ENCODE measurements at regions not wholly inside any gene's neighbourhood (a gene's known extent, or its start where the extent isn't known, plus 50 kb on each side); places are given as distances from the start of the nearest gene placed in this dataset.
"Not testable (repeated sequence)": the region's sequence is repeated elsewhere in the genome, so short reads cannot be mapped to it uniquely, and the experiment has no call there.

GRCh38 chr6:11486959-11487358 lies 50.6 kb upstream of the TMEM170B start:
- no peak for DNase-seq (ENCODE audit: low spot score)

- no peak for DNase-seq (ENCODE audit: low spot score)
Observed at GRCh38 chr6:11486486-11486885, 51.1 kb upstream of the TMEM170B start.

- DNase-seq (ENCODE audit: low spot score), result no peak
Observed at GRCh38 chr6:11486051-11486450, 51.5 kb upstream of the TMEM170B start.

GRCh38 chr6:11485271-11485670 lies 52.3 kb upstream of the TMEM170B start:
- no peak for DNase-seq (ENCODE audit: low spot score)

GRCh38 chr6:11484441-11484840 lies 53.1 kb upstream of the TMEM170B start:
- DNase-seq (ENCODE audit: low spot score), result no peak

- DNase-seq (ENCODE audit: low spot score), result no peak
Observed at GRCh38 chr6:11482616-11483015, 54.9 kb upstream of the TMEM170B start.

GRCh38 chr6:11480541-11480940 lies 57.0 kb upstream of the TMEM170B start:
- no peak for DNase-seq (ENCODE audit: low spot score)

GRCh38 chr6:11479296-11479695 lies 58.3 kb upstream of the TMEM170B start:
- no peak for DNase-seq (ENCODE audit: low spot score)

GRCh38 chr6:11478586-11478985 lies 59.0 kb upstream of the TMEM170B start:
- no peak for DNase-seq (ENCODE audit: low spot score)

- no peak for DNase-seq (ENCODE audit: low spot score)
Observed at GRCh38 chr6:11475016-11475415, 62.5 kb upstream of the TMEM170B start.

GRCh38 chr6:11473008-11473740 lies 64.4 kb upstream of the TMEM170B start:
- no peak for DNase-seq (ENCODE audit: low spot score)

- no peak for DNase-seq (ENCODE audit: low spot score)
Observed at GRCh38 chr6:11471261-11471660, 66.3 kb upstream of the TMEM170B start.

GRCh38 chr6:11469684-11470083 lies 67.9 kb upstream of the TMEM170B start:
- DNase-seq (ENCODE audit: low spot score), result no peak

GRCh38 chr6:11468271-11468670 lies 69.3 kb upstream of the TMEM170B start:
- DNase-seq (ENCODE audit: low spot score), result not testable (repeated sequence)

- DNase-seq (ENCODE audit: low spot score), result no peak
Observed at GRCh38 chr6:11467364-11467763, 70.2 kb upstream of the TMEM170B start.

GRCh38 chr6:11463398-11463780 lies 74.2 kb upstream of the TMEM170B start:
- no peak for DNase-seq (ENCODE audit: low spot score)

- DNase-seq (ENCODE audit: low spot score), result no peak
Observed at GRCh38 chr6:11462742-11463397, 74.7 kb upstream of the TMEM170B start.

GRCh38 chr6:11460837-11461661 lies 76.5 kb upstream of the TMEM170B start:
- no peak for DNase-seq (ENCODE audit: low spot score)

- DNase-seq (ENCODE audit: low spot score), result no peak
Observed at GRCh38 chr6:11460001-11460668, 77.4 kb upstream of the TMEM170B start.

- DNase-seq (ENCODE audit: low spot score), result no peak
Observed at GRCh38 chr6:11459079-11459610, 78.4 kb upstream of the TMEM170B start.

- no peak for DNase-seq (ENCODE audit: low spot score)
Observed at GRCh38 chr6:11458509-11458908, 79.0 kb upstream of the TMEM170B start.

GRCh38 chr6:11457422-11457821 lies 80.1 kb upstream of the TMEM170B start:
- DNase-seq (ENCODE audit: low spot score), result not testable (repeated sequence)
